HFF-Myc (cell line): ENCODE measurements at regions not wholly inside any gene's neighbourhood (a gene's known extent, or its start where the extent isn't known, plus 50 kb on each side); places are given as distances from the start of the nearest gene placed in this dataset.

Experiments used
- DNase-seq: peaks from one replicate; pipeline ENCODE4 v3.0.0-alpha.2; 2011; ENCODE audit warnings: low read depth; ENCODE audit errors: extremely low read depth
- H3K4me3 ChIP-seq: replicated peaks from 2 replicates; pipeline ENCODE4 v1.5.1; 2011; ENCODE audit warnings: low read depth, mild to moderate bottlenecking, control low read depth, low read length
- TF ChIP-seq, protein P1 (sequence below): IDR thresholded peaks from 2 replicates; pipeline ENCODE4 v1.5.1; 2012; ENCODE audit warnings: mild to moderate bottlenecking, low read depth, low read length, control low read depth; ENCODE audit errors: missing control alignments

DNA sequence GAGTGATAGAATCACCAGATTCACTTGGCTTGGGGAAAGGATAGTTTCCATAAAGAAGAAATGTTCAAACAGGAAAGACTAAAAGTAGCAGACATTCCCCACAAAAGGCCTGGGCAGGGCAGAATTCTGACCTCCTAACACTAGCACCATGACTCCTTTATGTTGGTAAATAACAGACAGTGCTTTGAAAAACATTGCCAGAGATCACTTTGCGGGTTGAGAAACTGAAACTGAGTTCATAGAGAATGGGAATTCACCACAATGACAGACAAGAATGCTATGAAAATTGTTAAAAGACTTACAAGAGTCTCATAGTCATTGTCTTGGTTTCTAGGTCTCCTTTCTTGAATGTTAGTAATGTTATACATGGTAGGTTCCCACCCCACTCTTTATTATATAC, 172.5 kb upstream of the GLRA1 start:
- H3K4me3 ChIP-seq: no peak overlapping the region
- no peak for DNase-seq
- TF ChIP-seq, protein P1, sequence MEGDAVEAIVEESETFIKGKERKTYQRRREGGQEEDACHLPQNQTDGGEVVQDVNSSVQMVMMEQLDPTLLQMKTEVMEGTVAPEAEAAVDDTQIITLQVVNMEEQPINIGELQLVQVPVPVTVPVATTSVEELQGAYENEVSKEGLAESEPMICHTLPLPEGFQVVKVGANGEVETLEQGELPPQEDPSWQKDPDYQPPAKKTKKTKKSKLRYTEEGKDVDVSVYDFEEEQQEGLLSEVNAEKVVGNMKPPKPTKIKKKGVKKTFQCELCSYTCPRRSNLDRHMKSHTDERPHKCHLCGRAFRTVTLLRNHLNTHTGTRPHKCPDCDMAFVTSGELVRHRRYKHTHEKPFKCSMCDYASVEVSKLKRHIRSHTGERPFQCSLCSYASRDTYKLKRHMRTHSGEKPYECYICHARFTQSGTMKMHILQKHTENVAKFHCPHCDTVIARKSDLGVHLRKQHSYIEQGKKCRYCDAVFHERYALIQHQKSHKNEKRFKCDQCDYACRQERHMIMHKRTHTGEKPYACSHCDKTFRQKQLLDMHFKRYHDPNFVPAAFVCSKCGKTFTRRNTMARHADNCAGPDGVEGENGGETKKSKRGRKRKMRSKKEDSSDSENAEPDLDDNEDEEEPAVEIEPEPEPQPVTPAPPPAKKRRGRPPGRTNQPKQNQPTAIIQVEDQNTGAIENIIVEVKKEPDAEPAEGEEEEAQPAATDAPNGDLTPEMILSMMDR: no peak

DNA sequence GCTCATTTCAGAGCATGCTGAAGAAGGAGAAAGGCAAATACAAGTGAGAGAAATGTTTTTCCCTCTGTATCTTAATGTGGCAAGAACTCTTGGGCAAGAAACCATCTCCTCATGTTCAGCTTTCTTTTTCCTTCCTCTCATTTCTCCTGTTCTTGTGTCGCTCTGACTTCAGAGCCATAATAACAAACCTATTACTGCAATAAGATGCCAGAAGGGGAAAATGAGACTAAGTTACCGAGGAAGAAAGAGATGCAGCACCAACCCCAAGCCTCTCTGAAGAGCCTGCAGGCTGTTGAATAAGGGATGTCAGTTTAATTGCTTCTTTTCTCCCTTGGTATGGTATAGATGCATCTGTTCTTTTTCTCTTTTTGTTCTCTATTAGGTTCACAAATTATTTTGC, 170.1 kb upstream of the GLRA1 start:
- H3K4me3 ChIP-seq: no peak overlapping the region
- TF ChIP-seq, protein P1: no peak
- no peak for DNase-seq

DNA sequence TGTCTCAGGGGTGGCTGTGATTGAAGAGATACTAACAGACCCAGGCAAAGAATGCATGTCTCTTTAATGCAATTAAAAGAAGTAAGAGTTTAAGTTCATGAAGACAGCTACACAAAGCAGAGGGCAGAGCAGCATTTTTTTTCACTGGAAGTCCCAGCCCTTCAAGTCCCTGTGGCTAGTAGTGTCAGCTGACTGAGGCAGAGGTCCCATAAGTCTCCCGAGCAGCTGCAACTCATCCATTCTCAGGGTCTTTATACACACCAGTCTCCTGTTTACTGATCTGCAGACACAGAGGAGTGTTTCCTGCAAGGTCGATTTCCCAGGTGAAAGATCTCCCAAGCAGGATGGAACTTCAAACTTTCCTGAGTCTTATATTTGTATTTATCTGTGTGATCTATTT, 169.4 kb upstream of the GLRA1 start:
- TF ChIP-seq, protein P1: no peak
- no peak for DNase-seq
- no peak overlapping the region for H3K4me3 ChIP-seq

DNA sequence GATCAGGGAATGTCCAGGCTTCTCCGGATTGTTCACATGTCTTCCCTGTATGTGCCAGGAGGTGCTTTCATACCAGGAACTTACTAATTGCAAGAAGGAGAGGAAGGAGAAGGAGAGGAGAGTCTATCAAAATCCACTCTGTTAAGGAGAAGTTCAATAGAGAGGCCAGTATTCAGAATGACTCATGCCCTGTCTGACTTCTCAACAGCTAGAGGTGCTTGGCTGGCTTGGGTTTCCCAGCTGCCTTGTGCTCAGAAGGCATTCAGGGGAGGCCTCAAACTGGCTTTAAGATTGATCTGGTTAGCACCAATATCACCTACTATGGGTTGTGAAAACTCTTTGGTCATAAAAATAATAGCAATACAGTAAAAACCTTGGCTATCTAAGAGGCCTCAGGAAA, 167.9 kb upstream of the GLRA1 start:
- no peak overlapping the region for H3K4me3 ChIP-seq
- no peak for DNase-seq
- TF ChIP-seq, protein P1: no peak

DNA sequence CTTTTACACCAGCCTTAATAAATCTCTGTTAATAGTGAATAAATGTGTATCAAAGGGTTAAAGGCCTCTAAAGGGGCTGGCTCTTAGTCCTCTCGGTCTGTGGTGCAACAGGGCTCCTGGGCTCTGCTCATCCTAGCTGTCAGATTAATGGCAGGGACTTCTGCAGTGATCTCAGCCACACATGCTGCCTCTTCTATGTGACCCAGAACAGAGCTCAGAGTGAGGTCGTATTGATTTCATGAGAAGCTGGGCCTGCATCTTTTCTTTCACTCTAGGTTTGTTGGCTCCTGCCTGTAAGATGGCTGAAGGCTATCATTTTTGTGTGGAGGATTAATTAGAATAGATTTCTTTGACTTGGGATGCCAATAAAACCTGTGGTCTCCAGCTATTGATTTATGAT, 165.0 kb upstream of the GLRA1 start:
- TF ChIP-seq, protein P1: no peak
- no peak overlapping the region for H3K4me3 ChIP-seq
- no peak for DNase-seq

DNA sequence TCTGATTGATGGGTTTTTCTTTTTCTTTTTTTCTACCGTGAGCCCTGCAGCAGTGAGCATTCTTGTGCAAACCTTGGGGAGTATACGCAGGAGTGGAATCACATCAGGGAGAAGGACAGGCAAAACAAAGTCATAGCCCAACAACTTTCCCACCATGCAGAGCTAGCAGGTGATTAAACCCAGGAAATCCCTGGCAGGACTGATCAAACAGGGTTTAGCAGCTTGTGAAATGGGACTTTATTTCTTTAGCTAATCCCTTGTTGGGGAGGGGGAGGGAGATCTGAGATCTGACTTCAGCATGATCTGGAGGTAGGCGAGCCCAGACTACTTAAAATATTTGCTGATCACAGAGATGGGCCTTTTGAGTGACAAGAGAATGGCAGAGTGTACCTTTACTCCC, 162.0 kb upstream of the GLRA1 start:
- no peak for DNase-seq
- no peak overlapping the region for H3K4me3 ChIP-seq
- TF ChIP-seq, protein P1: no peak

DNA sequence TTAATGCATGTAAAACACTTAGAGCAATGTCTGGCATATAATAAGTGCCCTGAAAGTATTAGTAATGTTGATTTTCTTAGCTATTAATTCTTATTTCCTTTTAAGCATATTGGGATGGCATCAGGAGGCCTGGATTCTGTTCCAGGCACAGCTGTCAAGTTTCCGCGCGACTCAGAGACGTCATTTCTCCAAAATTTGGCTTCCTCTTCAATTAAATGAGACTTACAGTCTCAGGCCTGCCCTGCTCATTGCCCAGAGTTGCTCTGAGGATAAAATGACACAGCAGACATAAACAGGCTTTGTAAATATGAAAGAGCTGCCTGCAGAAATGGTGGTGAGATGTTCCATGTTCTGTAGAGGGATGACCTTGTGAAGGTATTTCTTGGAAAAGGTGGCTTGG, 159.8 kb upstream of the GLRA1 start:
- TF ChIP-seq, protein P1: no peak
- DNase-seq: no peak
- no peak overlapping the region for H3K4me3 ChIP-seq
